Forelimb muscle (tissue), 1 donor: ENCODE measurements at regions not wholly inside any gene's neighbourhood (a gene's known extent, or its start where the extent isn't known, plus 50 kb on each side); places are given as distances from the start of the nearest gene placed in this dataset.

Experiments used
- DNase-seq: peaks from one replicate; pipeline ENCODE4 v3.0.0-alpha.2; 2013; ENCODE audit warnings: low read depth

GRCh38 chr15:91668370-91668769, 185.1 kb upstream of the SLCO3A1 start:
- no peak for DNase-seq

GRCh38 chr15:91670108-91670507, 183.4 kb upstream of the SLCO3A1 start:
- DNase-seq, result no peak

- no peak for DNase-seq
Observed at GRCh38 chr15:91678003-91678402, 175.5 kb upstream of the SLCO3A1 start.

DNA sequence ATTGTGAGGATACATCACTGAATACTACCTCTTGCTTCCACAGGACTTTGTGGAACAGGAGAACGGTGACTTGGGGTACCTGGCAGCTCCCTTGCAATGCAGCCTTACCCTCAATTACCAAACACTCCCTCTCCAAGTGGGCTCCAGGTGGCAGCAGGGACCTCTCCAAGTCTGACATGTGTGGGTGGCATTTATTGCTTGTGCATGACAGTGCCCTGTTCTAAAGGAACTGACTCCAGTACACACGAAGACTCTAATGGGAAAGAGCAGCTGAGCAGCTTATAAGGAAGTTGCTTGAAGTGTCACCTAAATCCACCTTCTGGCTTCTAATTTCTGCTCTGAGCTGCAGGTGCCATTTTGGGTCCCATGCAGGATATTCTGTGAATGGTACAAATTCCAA, 174.1 kb upstream of the SLCO3A1 start:
- no peak for DNase-seq

- DNase-seq, result no peak
Observed at GRCh38 chr15:91685436-91685835, 168.1 kb upstream of the SLCO3A1 start.

DNA sequence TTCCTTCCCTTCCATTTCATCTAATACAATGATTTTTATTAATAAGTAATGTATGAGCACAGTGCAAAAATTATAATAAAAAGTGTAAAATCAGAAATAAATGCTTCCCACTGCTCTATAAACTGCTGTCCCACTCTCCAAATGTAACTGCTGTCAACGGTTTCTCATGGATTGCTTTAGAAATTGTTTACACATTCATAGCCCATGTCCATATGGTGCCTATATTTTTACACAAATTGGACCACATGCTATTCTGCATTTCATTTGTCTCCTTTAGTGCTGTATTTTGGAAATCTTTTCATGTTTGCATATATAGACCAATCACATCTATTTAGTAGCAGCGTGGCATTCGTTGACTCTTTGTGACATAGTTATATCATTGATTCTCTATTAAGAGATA, 164.7 kb upstream of the SLCO3A1 start:
- DNase-seq, result no peak

GRCh38 chr15:91689377-91689776, 164.1 kb upstream of the SLCO3A1 start:
- DNase-seq, result no peak

GRCh38 chr15:91692596-91692995, 160.9 kb upstream of the SLCO3A1 start:
- DNase-seq, result no peak

- peak; percentile 88 for DNase-seq
Observed at GRCh38 chr15:91694131-91694830, 159.2 kb upstream of the SLCO3A1 start.

DNA sequence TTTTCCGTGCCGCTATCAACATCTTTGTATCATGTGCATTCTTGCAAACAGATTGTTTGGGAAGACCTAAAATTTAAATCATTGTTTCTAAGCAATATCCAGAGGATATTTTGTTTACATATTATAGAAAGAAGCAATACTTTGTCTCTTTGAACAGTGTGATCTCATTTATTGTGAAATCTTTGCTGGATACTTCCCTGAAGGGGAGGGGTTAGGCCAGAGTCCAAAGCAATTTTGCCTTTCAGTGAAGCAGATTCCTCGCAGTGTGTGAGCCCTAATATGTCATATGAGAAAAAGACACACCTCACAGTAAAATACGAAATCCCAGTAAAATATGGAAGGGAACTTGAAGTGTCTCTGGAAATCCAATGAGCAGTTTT, 158.7 kb upstream of the SLCO3A1 start:
- DNase-seq, result peak; percentile 87

- DNase-seq, result no peak
Observed at GRCh38 chr15:91695799-91696198, 157.7 kb upstream of the SLCO3A1 start.

DNA sequence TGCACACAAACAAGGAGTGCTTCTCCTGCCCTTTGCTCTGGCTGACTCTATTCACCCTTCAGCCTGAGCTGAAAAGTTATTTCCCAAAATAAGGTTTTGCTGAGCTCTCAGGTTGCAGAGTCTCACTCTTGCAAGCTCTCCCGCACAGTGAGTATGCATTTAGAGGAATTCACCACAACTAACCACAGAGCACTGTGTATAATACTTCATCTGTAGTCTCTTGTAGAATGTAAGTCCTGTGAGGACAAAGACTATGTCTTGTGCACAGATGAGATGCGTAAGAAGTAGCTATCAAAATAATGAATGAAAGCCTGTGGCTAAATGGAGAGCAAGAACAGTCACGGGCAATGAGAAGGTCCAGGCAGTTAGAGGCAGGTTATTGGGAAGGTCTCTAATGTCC, 156.5 kb upstream of the SLCO3A1 start:
- DNase-seq, result no peak

DNA sequence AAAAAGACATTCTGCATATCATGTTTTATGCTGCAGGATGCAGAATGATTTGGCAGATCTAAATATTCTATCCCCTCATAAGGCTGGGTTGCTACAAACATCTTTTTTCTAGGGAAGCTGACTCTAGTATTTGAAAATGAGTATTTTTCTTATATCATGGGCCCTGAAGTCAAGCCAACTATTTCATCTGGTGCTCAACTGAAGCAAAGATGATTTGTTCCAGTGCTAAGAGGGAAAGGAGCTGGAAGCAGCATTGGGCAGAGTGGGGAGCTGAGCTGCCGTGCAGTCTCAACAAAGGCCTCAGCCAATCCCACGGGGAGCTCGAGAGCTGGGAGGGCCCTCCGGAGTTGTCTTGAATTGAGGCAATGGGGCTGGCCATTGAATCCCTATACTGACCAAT, 155.3 kb upstream of the SLCO3A1 start:
- DNase-seq, result peak; percentile 31

GRCh38 chr15:91699741-91700140, 153.8 kb upstream of the SLCO3A1 start:
- no peak for DNase-seq

- no peak for DNase-seq
Observed at GRCh38 chr15:91703274-91703673, 150.2 kb upstream of the SLCO3A1 start.

- DNase-seq, result no peak
Observed at GRCh38 chr15:91704343-91704742, 149.2 kb upstream of the SLCO3A1 start.

DNA sequence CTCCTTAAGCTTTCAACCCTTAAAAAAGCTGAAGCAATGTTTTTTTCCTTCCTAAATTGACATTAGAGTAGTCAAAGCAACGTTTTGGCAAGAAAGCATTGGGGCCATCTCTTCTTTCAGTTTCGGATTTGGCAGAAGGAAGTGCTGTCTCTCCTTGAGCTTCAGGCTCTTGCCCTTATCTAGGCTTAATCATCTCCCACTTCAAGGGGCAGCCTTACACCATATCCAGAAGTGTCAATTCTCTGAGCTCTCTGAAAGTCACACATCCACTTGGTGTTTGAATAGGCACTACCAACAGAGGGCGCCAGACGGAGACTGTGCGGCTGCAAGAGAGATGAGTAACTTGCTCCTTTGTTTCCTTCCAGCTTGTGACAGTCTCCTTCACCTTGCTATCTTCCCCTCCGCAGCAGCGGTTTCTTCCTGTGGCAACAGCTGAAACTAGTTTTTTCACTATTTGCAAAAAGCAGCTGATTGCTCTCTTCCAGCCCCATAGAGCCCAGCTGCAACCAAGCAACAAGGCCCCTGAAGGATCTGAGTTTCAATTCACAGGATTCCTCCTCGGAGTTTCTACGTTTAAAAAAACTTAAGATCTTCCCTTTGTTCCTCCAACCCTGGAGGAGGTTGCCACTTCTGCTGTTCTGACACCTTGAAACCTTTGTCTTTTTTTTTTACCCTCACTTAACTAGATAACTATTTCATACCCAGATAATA, 147.0 kb upstream of the SLCO3A1 start:
- DNase-seq, result peak; percentile 49

DNA sequence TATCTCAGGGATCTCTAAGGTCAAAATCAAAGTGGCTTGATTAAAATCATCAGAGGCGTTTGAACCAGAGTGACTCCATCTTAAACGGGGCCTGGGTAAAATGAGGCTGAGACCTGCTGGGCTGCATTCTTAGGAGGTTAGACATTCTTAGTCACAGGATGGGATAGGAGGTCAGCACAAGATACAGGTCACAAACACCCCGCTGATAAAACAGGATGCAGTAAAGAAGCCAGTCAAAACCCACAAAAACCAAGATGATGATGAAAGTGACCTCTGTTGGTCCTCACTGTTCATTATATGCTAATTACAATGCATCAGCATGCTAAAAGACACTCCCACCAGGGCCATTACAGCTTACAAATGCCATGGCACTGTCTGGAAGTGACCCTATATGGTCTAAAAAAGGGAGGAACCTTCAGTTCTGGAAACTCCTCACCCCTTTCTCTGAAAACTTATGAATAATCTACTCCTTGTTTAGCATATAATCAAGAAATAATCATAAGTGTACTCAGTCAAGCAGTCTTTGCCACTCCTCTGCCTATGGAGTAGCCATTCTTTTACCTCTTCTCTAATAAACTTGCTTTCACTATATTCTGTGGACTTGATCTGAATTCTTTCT, 143.3 kb upstream of the SLCO3A1 start:
- no peak for DNase-seq

- no peak for DNase-seq
Observed at GRCh38 chr15:91711384-91712033, 142.0 kb upstream of the SLCO3A1 start.

GRCh38 chr15:91712286-91712685, 141.2 kb upstream of the SLCO3A1 start:
- DNase-seq, result no peak

DNA sequence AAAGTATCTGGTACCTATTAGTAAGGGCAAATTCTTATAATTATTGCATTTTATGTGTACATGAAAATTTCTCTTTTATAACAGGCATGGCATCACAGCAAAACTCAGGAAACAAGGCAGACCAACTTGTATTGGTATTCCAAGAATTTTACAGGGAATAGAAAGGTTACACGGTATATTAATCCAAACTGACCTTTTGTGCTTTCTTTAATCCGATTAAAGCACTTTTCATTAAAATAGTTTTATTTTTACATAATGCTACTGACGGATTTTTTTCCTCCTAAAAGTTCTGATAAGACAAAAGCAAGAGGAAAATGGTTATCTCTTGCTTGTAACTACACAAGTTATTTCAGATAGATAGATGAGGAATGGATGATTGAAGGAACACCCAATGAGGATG, 137.0 kb upstream of the SLCO3A1 start:
- DNase-seq, result no peak

GRCh38 chr15:91717811-91718210, 135.7 kb upstream of the SLCO3A1 start:
- DNase-seq, result no peak

- no peak for DNase-seq
Observed at GRCh38 chr15:91723959-91724358, 129.5 kb upstream of the SLCO3A1 start.
